ENCODE measurements at regions not wholly inside any gene's neighbourhood (a gene's known extent, or its start where the extent isn't known, plus 50 kb on each side); places are given as distances from the start of the nearest gene placed in this dataset.

- Histone ChIP-seq H3K9me3 (ENCODE audit: low read length) (no peaks in the 10 kb centered on the region), H4K20me1 (ENCODE audit: insufficient read depth, low read length) (no peaks in the 10 kb centered on the region), H3K27ac (ENCODE audit: low read depth, low read length, poor library complexity, severe bottlenecking) (no peak overlapping the region), H3K36me3 (ENCODE audit: insufficient read depth, low read length) (no peaks in the 10 kb centered on the region), H3K79me2 (ENCODE audit: insufficient read depth, low read depth, low read length) (no peaks in the 10 kb centered on the region), H2AFZ (ENCODE audit: low read length) (no peak overlapping the region), H3K9me2 (ENCODE audit: insufficient read depth, low read length) (no peaks in the 10 kb centered on the region), H3K4me2 (ENCODE audit: low read length) (no peak overlapping the region), H3K4me3 (ENCODE audit: low read depth, low read length, poor library complexity, severe bottlenecking) (no peak overlapping the region), H3K4me1 (ENCODE audit: insufficient read depth, low read length, poor library complexity, severe bottlenecking) (no peaks in the 10 kb centered on the region)
- no TSS peak for BruUV-seq (replicated peaks)
- ChIA-PET CTCF (ENCODE audit: unreplicated experiment) (no interaction called here), POLR2A (interaction anchor here (0.6 kb wide), 1 partner anchor 70 kb away, joined by 3 read pairs; no protein-coding TSS in a partner anchor)
- no peak for TF ChIP-seq CTCF (conservative IDR thresholded peaks at IDR 0.05; ENCODE audit: low read length)
- no peak for TF ChIP-seq EZH2phosphoT487 (IDR thresholded peaks at IDR 0.05; ENCODE audit: borderline replicate concordance, low read depth, low read length)
- intact Hi-C loops (cut with micrococcal nuclease; ENCODE audit: unreplicated experiment) = no loop called here
- no peak for DNase-seq (ENCODE audit: low spot score)
These were observed 153.4 kb upstream of the SOX14 start for GRCh38 chr3:137610723-137611122.

DNA sequence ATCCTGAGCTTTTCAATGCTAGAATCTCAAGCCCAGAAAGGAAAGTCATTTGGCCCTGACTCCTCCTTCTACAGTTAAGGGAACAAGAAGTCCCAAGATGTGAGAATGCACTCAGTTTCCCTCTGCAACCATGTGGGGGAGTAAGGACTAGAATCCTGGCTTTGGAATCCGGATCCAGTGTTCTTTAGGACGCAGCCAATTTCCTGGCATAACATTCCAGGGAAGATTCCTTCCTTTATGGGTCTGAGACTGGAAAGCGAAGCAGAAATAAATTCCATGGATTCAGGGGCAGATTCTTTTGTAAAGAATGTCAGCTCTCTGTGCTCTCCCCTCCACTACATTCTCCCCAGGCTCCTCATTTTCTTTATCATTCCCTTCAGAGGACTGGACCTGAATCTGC, 151.8 kb upstream of the SOX14 start:
- no peaks in the 10 kb centered on the region for H4K20me1 ChIP-seq (ENCODE audit: insufficient read depth, low read length)
- no peaks in the 10 kb centered on the region for H3K79me2 ChIP-seq (ENCODE audit: insufficient read depth, low read depth, low read length)
- H2AFZ ChIP-seq (ENCODE audit: low read length) = no peak overlapping the region
- H3K4me1 ChIP-seq (ENCODE audit: insufficient read depth, low read length, poor library complexity, severe bottlenecking) = no peaks in the 10 kb centered on the region
- H3K27ac ChIP-seq (ENCODE audit: low read depth, low read length, poor library complexity, severe bottlenecking) = no peak overlapping the region
- no peak overlapping the region for H3K4me2 ChIP-seq (ENCODE audit: low read length)
- ChIA-PET POLR2A (no interaction called here), CTCF (ENCODE audit: unreplicated experiment) (no interaction called here)
- DNase-seq (ENCODE audit: low spot score) = no peak
- no peak overlapping the region for H3K4me3 ChIP-seq (ENCODE audit: low read depth, low read length, poor library complexity, severe bottlenecking)
- H3K9me3 ChIP-seq (ENCODE audit: low read length) = no peaks in the 10 kb centered on the region
- intact Hi-C loops (cut with micrococcal nuclease; ENCODE audit: unreplicated experiment) = no loop called here
- no TSS peak for BruUV-seq (replicated peaks)
- no peaks in the 10 kb centered on the region for H3K9me2 ChIP-seq (ENCODE audit: insufficient read depth, low read length)
- no peaks in the 10 kb centered on the region for H3K36me3 ChIP-seq (ENCODE audit: insufficient read depth, low read length)
- no peak for TF ChIP-seq EZH2phosphoT487 (IDR thresholded peaks at IDR 0.05; ENCODE audit: borderline replicate concordance, low read depth, low read length)
- no peak for TF ChIP-seq CTCF (conservative IDR thresholded peaks at IDR 0.05; ENCODE audit: low read length)

GRCh38 chr3:137615659-137616418, 148.3 kb upstream of the SOX14 start:
- H4K20me1 ChIP-seq (ENCODE audit: insufficient read depth, low read length) = no peaks in the 10 kb centered on the region
- no peaks in the 10 kb centered on the region for H3K79me2 ChIP-seq (ENCODE audit: insufficient read depth, low read depth, low read length)
- no peak overlapping the region for H3K4me3 ChIP-seq (ENCODE audit: low read depth, low read length, poor library complexity, severe bottlenecking)
- no peaks in the 10 kb centered on the region for H3K36me3 ChIP-seq (ENCODE audit: insufficient read depth, low read length)
- no peak for TF ChIP-seq EZH2phosphoT487 (IDR thresholded peaks at IDR 0.05; ENCODE audit: borderline replicate concordance, low read depth, low read length)
- TF ChIP-seq CTCF (conservative IDR thresholded peaks at IDR 0.05; ENCODE audit: low read length) = no peak
- POLR2A ChIA-PET = no interaction called here
- CTCF ChIA-PET (ENCODE audit: unreplicated experiment) = no interaction called here
- no TSS peak for BruUV-seq (replicated peaks)
- H3K9me2 ChIP-seq (ENCODE audit: insufficient read depth, low read length) = no peaks in the 10 kb centered on the region
- intact Hi-C loops (cut with micrococcal nuclease; ENCODE audit: unreplicated experiment) = no loop called here
- DNase-seq (ENCODE audit: low spot score) = no peak
- H3K9me3 ChIP-seq (ENCODE audit: low read length) = no peaks in the 10 kb centered on the region
- H3K4me2 ChIP-seq (ENCODE audit: low read length) = no peak overlapping the region
- H3K4me1 ChIP-seq (ENCODE audit: insufficient read depth, low read length, poor library complexity, severe bottlenecking) = no peaks in the 10 kb centered on the region
- no peak overlapping the region for H2AFZ ChIP-seq (ENCODE audit: low read length)
- no peak overlapping the region for H3K27ac ChIP-seq (ENCODE audit: low read depth, low read length, poor library complexity, severe bottlenecking)
